ENCODE measurements at regions not wholly inside any gene's neighbourhood (a gene's known extent, or its start where the extent isn't known, plus 50 kb on each side); places are given as distances from the start of the nearest gene placed in this dataset.

GRCh38 chr16:86078121-86078600 is 179.2 kb downstream of the IRF8 start:
- no peak for TF ChIP-seq ZNF274 (IDR thresholded peaks at IDR 0.05; ENCODE audit: insufficient read depth, insufficient read length)
- no peak for TF ChIP-seq RCOR1 (conservative IDR thresholded peaks at IDR 0.05; ENCODE audit: low read depth, low read length)
- no peak for TF ChIP-seq CTCF (IDR thresholded peaks at IDR 0.05 in 2 of 3, conservative IDR thresholded peaks at IDR 0.05 in 1 of 3; ENCODE audit: control insufficient read depth in 2 of 3, extremely low read depth in 1 of 3, insufficient read depth in 1 of 3, low read depth in 3 of 3, low read length in 3 of 3)
- no peak for TF ChIP-seq POLR2AphosphoS5 (IDR thresholded peaks at IDR 0.05; ENCODE audit: low read length)
- TF ChIP-seq SREBF2 (IDR thresholded peaks at IDR 0.05; ENCODE audit: low read length): no peak
- TF ChIP-seq POLR2A (IDR thresholded peaks at IDR 0.05; ENCODE audit: low read depth, low read length): no peak
- no peak for TF ChIP-seq TAF1 (IDR thresholded peaks at IDR 0.05; ENCODE audit: borderline replicate concordance, low read depth, low read length)
- no peak for TF ChIP-seq BHLHE40 (IDR thresholded peaks at IDR 0.05; ENCODE audit: borderline replicate concordance in 1 of 2, low read depth in 2 of 2, low read length in 1 of 2)
- no peak for TF ChIP-seq SMARCA5 (IDR thresholded peaks at IDR 0.05)

Measured in GM12878 (cell line).